Right forelimb (tissue), 1 donor: ENCODE measurements at regions not wholly inside any gene's neighbourhood (a gene's known extent, or its start where the extent isn't known, plus 50 kb on each side); places are given as distances from the start of the nearest gene placed in this dataset.
"Not testable (repeated sequence)": the region's sequence is repeated elsewhere in the genome, so short reads cannot be mapped to it uniquely, and the experiment has no call there.

Experiments used
- DNase-seq: peaks from one replicate; pipeline ENCODE4 v3.0.0-alpha.2; 2018

- DNase-seq: no peak
Observed at GRCh38 chr17:16870253-16871245, 101.4 kb downstream of the TNFRSF13B start.

DNA sequence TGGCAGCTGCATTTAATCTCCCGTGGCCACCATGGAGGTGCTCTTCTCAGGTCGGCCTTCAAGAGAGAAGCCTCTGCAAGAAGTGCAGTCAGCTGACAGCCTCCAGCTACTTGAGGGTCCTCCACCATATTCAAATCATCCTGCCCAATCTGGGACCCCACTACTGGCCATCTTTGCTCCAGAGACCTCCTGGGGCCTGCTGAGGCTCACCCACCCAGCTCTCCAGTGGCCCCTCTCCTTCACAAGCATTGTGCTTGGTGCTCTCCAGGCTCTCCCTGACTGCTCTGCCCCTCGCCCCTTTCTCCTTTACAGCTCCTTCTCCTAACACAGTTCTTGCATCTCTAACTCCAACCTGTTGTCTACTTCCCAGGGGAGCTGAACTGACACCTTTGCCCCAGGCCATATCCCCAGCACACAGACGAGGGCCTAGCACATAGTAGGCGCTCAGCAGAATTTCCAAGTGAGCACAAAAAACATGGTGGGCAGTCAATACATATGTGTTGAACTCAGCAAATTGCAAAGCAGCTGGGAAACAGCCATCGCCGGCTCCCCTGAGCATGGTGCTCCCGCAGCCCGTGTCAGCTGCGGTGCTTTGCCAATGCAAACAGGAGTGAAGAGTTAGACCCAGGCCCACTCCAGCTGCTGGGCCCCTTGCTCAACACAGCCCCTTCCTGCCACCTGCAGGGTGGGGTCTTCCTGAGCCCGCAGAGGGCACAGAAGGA is 102.2 kb downstream of the TNFRSF13B start:
- DNase-seq: not testable (repeated sequence)

- peak; percentile 1 for DNase-seq
Observed at GRCh38 chr17:16868616-16869015, 103.3 kb downstream of the TNFRSF13B start.

DNA sequence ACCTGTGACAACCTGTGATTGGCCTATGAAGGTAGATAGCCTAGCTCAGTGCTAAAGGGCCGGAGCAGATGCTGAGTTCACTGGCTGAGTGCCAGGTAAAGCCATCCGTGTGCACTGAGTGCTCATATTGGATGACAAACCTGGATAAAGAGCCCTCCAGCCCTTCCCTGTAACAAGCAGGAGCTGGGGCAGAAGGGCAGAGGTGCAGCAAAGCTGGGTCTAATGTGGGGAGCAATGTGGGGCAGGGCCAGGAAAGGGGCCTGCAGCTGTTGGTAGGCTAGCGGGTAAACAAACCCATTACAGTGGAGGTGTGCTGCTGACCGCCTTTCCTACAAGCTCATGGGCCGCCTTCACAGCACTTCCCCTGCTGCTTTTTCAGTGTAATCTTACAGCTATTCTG is 104.4 kb downstream of the TNFRSF13B start:
- not testable (repeated sequence) for DNase-seq

- not testable (repeated sequence) for DNase-seq
Observed at GRCh38 chr17:16866841-16867240, 105.1 kb downstream of the TNFRSF13B start.

DNA sequence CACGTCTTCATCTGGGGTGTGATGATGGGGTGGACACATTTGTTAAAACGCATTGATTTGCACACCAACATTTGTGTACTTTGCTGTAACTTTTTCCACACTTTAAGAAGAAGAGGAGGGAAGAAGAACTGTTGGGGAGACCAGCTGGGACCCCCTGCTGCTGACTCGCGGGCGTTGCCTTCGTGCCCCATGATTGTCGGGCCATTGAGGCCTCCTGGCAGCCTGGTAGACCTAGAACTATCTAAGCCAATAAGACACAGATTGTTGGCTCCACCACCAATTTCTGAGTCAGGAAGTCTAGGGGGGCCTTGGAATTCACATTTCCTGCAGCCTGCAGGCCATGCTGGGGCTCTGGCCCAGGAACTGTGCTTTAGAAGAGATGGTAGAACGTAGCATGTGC is 105.5 kb downstream of the TNFRSF13B start:
- DNase-seq: peak; percentile 9

GRCh38 chr17:16865704-16866103 is 106.2 kb downstream of the TNFRSF13B start:
- DNase-seq: not testable (repeated sequence)

DNA sequence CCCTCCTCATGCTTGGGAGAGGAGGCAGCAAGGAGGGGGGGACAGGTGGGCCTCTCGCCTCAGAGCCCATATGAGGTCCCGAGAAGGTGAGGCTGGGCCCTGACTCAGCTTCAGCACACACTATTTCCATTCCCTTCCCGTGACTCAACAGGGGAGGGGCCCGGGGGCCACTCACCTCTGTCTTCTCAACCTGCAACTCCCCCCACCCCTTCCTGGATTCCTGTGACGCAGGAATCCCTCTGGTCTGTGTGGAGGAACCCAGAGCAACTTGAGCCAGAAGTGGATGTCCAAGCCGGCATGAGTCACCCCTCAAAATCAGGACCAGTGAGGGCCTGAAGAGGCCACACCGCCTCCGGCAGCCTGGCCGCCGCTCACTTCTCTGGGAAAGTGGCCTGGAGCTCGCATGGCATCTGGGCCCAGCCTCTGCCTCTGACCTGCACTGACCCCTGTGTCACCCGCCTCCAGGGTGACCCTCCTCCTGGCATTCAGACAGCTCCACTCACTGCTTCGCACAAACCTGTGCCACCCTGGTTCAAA is 106.8 kb downstream of the TNFRSF13B start:
- not testable (repeated sequence) for DNase-seq

DNA sequence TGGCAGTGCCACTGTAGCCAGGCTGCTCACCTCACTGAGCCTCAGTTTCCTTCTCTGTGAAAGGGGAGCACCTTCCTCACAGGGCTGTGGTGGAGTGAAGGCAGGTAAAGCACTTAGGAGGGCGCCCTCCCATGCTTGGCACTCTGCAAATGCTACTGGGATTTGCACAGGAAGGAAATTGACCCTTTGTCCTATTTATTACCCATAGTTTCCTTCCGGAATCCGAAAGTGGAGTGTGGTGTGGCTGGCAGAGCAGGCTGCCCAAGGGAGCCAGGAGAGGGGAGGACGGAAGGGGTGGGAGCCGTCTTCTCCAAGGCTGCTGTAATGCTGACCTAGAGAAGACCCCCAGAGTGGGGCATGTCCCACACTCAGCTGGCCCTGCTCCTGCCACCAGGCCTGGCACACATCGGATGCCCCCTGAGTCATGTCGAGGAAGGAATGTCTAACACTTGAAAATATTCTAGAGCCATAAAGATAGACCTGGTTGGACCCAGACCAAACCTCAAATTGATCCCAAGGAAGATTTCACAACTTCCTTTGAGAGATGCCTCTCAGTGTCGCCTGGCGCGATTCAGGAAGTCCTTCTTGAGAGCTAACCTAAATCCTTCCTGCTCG is 107.3 kb downstream of the TNFRSF13B start:
- not testable (repeated sequence) for DNase-seq

- DNase-seq: not testable (repeated sequence)
Observed at GRCh38 chr17:16861152-16861551, 110.8 kb downstream of the TNFRSF13B start.

- DNase-seq: not testable (repeated sequence)
Observed at GRCh38 chr17:16860467-16860866, 111.5 kb downstream of the TNFRSF13B start.

DNA sequence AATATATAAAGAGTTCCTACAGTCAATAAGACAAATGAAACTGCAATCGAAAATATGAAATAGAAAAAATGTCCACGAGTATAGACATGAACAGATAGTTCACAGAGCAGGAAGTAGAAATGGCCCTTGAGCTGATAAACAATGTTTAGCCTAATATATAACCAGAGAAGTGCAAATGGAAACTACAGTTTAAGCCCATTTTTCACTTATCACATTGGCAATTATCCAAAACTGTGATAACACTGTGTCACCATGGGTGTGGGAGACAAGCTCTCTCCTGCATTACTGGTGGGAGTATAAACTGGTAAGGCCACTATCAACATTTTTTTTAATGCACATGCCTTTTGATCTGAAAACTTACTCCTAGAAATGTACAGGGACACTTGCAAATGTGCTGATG is 112.4 kb downstream of the TNFRSF13B start:
- DNase-seq: not testable (repeated sequence)

GRCh38 chr17:16857746-16858145 is 114.2 kb downstream of the TNFRSF13B start:
- not testable (repeated sequence) for DNase-seq

- not testable (repeated sequence) for DNase-seq
Observed at GRCh38 chr17:16856846-16857245, 115.1 kb downstream of the TNFRSF13B start.

- DNase-seq: not testable (repeated sequence)
Observed at GRCh38 chr17:16856171-16856570, 115.7 kb downstream of the TNFRSF13B start.

- DNase-seq: not testable (repeated sequence)
Observed at GRCh38 chr17:16854636-16855035, 117.3 kb downstream of the TNFRSF13B start.

GRCh38 chr17:16853661-16854320 is 118.1 kb downstream of the TNFRSF13B start:
- no peak for DNase-seq

DNA sequence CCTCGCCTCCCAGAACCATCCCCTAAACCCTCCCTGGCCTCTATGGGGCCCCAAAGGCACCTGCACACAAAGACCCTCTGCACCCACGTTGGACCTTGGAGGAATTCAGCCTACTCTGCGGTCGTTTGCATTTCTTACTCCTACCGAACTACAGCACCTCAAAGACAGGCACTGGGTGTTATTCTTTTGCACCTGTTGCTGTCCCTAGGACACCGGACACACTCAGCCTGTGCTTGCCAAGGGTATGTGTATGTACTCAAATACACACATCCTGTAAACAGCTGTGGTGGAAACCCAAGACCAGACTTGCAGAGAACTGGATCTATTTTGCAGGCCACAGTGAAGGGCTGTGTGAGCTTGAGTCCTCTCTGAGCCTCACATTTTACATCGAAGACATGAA is 122.1 kb downstream of the TNFRSF13B start:
- DNase-seq: not testable (repeated sequence)

DNA sequence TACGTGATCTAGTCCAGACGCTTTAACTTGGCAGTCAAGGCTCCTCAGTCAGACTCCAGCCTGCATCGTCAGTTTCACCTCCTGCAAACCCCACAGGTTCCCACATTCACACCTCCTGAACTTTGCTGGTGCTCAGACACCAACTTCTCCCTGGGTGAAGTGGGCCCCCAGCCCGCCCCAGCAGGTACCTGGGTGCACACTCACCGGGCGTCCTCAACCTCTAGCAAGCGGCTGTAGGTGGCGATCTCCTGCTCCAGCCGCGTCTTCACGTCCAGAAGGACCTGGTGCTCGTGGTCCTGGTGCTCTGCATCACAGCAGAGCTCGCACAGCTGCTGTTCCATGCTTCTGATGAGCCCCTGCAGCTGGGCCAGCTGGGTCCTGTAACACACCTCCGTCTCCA is 122.9 kb downstream of the TNFRSF13B start:
- DNase-seq: not testable (repeated sequence)

DNA sequence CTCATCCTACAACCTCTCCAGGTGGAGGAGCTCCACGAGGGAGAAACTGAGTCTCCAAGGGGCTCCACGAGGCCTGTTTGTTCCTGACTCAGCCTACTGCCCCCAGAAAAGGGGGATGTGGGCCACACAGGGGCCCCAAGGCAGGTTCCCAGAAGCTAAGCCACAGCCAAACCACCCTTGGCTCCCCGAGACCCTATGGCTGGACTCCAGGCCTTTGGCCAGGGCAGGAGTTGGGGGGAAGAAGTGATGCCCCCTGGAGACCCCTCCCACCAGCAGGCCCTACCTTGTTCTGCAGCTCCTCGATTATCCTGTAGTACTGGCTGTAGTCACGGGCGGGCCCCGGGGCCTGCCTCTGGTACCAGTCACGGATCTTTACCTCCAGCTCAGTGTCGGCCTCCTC is 126.8 kb downstream of the TNFRSF13B start:
- not testable (repeated sequence) for DNase-seq

GRCh38 chr17:16844669-16845068 is 127.2 kb downstream of the TNFRSF13B start:
- DNase-seq: not testable (repeated sequence)

DNA sequence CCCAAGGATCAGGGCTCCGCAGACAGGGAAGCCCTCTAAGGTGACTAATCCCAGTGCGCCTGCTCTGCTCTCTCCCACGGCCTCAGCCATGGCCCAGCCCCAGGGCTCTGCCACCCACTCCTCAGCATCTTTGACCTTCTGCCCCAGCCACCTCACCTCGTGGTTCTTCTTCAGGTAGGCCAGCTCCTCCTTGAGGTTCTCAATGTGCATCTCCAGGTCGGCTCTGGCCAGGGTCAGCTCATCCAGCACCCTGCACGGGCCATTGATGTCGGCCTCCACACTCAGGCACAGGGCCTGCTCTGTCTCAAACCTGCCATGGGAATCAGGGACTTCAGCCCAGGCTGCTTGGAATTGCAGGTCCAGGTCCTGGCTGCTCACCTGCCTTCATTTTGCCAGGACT is 128.4 kb downstream of the TNFRSF13B start:
- DNase-seq: not testable (repeated sequence)
